ENCODE measurements at regions not wholly inside any gene's neighbourhood (a gene's known extent, or its start where the extent isn't known, plus 50 kb on each side); places are given as distances from the start of the nearest gene placed in this dataset.

GRCh38 chr13:59038824-59039223 is 1124.9 kb downstream of the DIAPH3 start:
- H2BK5ac ChIP-seq (ENCODE audit: insufficient read length, low read length): no peak overlapping the region
- DNase-seq: no peak
- Mint-ChIP-seq H3K27me3 (ENCODE audit: low read depth) (no peaks in the 10 kb centered on the region), H3K4me1 (peaks cover 13% of the 10 kb centered on the region in 2 experiments), H3K9me3 (no peaks in the 10 kb centered on the region; a peak in 1 of 5 replicates), H3K27ac (no peak overlapping the region), H3K4me3 (no peak overlapping the region), H3K36me3 (ENCODE audit: insufficient read depth in 1 of 3, low read depth in 3 of 3) (no peaks in the 10 kb centered on the region)
- no peaks in the 10 kb centered on the region for H3K27me3 ChIP-seq (ENCODE audit: insufficient read depth, low read length)
- peaks cover 3% of the 10 kb centered on the region; the same call in 1 of the 2 replicates for H3K4me1 ChIP-seq (ENCODE audit: insufficient read depth, low read length)
- no peak overlapping the region for H4K8ac ChIP-seq (replicated peaks; ENCODE audit: insufficient read length, low read depth, low read length)
- H2BK12ac ChIP-seq (ENCODE audit: insufficient read length, low read depth, low read length): no peak overlapping the region
- no peak for TF ChIP-seq CTCF (conservative IDR thresholded peaks at IDR 0.05)
- H3K9ac ChIP-seq (ENCODE audit: extremely low read depth, insufficient read length, low read length): no peak overlapping the region
- H4K91ac ChIP-seq (ENCODE audit: insufficient read length, low read depth, low read length): no peak overlapping the region
- H4K20me1 ChIP-seq (ENCODE audit: control insufficient read depth, insufficient read depth, insufficient read length): no peaks in the 10 kb centered on the region
- no peak overlapping the region for H3K4ac ChIP-seq (ENCODE audit: low read depth, low read length)
- no peaks in the 10 kb centered on the region for H3K79me2 ChIP-seq (ENCODE audit: insufficient read depth, low read length)
- H3K27ac ChIP-seq (ENCODE audit: insufficient read length, low read depth, low read length): no peak overlapping the region
- H3K18ac ChIP-seq (ENCODE audit: insufficient read length, low read depth, low read length): no peak overlapping the region
- no peak overlapping the region for H3K23ac ChIP-seq (ENCODE audit: insufficient read length, low read depth, low read length)
- H3K9me3 ChIP-seq (ENCODE audit: control insufficient read depth, low read depth, low read length): no peaks in the 10 kb centered on the region
- H4K5ac ChIP-seq (ENCODE audit: insufficient read length, low read depth, low read length): no peak overlapping the region
- H3K56ac ChIP-seq (ENCODE audit: insufficient read length, low read depth, low read length): no peak overlapping the region
- no peak overlapping the region for H2BK20ac ChIP-seq (ENCODE audit: low read depth, low read length, poor library complexity, severe bottlenecking)
- H2AK5ac ChIP-seq (ENCODE audit: insufficient read length, low read length): no peak overlapping the region
- H3K4me2 ChIP-seq (ENCODE audit: insufficient read depth, insufficient read length, low read length): no peak overlapping the region
- WGBS (ENCODE audit: extremely low coverage, insufficient read length, low lambda C conversion rate): no CpG with 5 or more reads among the region's 1 CpG
- H3T11ph ChIP-seq (ENCODE audit: low read length): no peak overlapping the region
- no peak overlapping the region for H2AFZ ChIP-seq (ENCODE audit: low read length)
- H2BK120ac ChIP-seq (ENCODE audit: low read depth, low read length, poor library complexity, severe bottlenecking): no peak overlapping the region
- no peaks in the 10 kb centered on the region for H3K23me2 ChIP-seq (ENCODE audit: insufficient read length, low read depth, low read length, poor library complexity, severe bottlenecking)
- no peaks in the 10 kb centered on the region for H3K79me1 ChIP-seq (ENCODE audit: insufficient read depth, low read depth, low read length, poor library complexity, severe bottlenecking)
- no peak overlapping the region for H2BK15ac ChIP-seq (ENCODE audit: low read depth, low read length)
- no peak overlapping the region for H3K14ac ChIP-seq (ENCODE audit: insufficient read depth, low read length)
